Activated effector memory CD4-positive, alpha-beta T cell treated with anti-CD3 and anti-CD28 coated beads, Interleukin-2, amount 50 U/mL, for 16 hours (primary cell): ENCODE measurements at regions not wholly inside any gene's neighbourhood (a gene's known extent, or its start where the extent isn't known, plus 50 kb on each side); places are given as distances from the start of the nearest gene placed in this dataset.
"Not testable (repeated sequence)": the region's sequence is repeated elsewhere in the genome, so short reads cannot be mapped to it uniquely, and the experiment has no call there.

Experiments
- DNase-seq: peaks from one replicate; pipeline ENCODE4 v3.0.0-alpha.2; 2020

GRCh38 chrX:78603908-78604307, 55.2 kb downstream of the RTL3 start:
- no peak for DNase-seq

- DNase-seq = no peak
Measured at GRCh38 chrX:78595901-78596502, 63.1 kb downstream of the RTL3 start.

- no peak for DNase-seq
Measured at GRCh38 chrX:78593701-78594100, 65.4 kb downstream of the RTL3 start.

- DNase-seq = no peak
Measured at GRCh38 chrX:78592030-78592429, 67.1 kb downstream of the RTL3 start.

- DNase-seq = no peak
Measured at GRCh38 chrX:78574306-78574705, 84.8 kb downstream of the RTL3 start.

GRCh38 chrX:78573630-78574029, 85.5 kb downstream of the RTL3 start:
- no peak for DNase-seq

GRCh38 chrX:78571849-78572248, 87.3 kb downstream of the RTL3 start:
- DNase-seq = no peak

- no peak for DNase-seq
Measured at GRCh38 chrX:78555401-78555980, 103.6 kb downstream of the RTL3 start.

GRCh38 chrX:78552628-78553027, 106.5 kb downstream of the RTL3 start:
- DNase-seq = not testable (repeated sequence)

GRCh38 chrX:78548012-78548411, 111.1 kb downstream of the RTL3 start:
- no peak for DNase-seq

GRCh38 chrX:78545233-78545632, 113.9 kb downstream of the RTL3 start:
- no peak for DNase-seq

GRCh38 chrX:78543281-78543680, 115.8 kb downstream of the RTL3 start:
- no peak for DNase-seq

- DNase-seq = no peak
Measured at GRCh38 chrX:78540171-78540570, 119.0 kb downstream of the RTL3 start.

- DNase-seq = no peak
Measured at GRCh38 chrX:78534221-78534620, 124.9 kb downstream of the RTL3 start.

GRCh38 chrX:78532363-78532762, 126.8 kb downstream of the RTL3 start:
- no peak for DNase-seq

- DNase-seq = no peak
Measured at GRCh38 chrX:78527818-78528217, 131.3 kb downstream of the RTL3 start.

- DNase-seq = peak; percentile 65
Measured at GRCh38 chrX:78527263-78527662, 131.9 kb downstream of the RTL3 start.

- no peak for DNase-seq
Measured at GRCh38 chrX:78522601-78523000, 136.5 kb downstream of the RTL3 start.

- DNase-seq = peak; percentile 81
Measured at GRCh38 chrX:78517124-78517523, 142.0 kb downstream of the RTL3 start.

- DNase-seq = no peak
Measured at GRCh38 chrX:78514852-78515251, 144.3 kb downstream of the RTL3 start.

GRCh38 chrX:78513971-78514738, 145.0 kb downstream of the RTL3 start:
- DNase-seq = no peak

- DNase-seq = no peak
Measured at GRCh38 chrX:78506248-78506647, 152.9 kb downstream of the RTL3 start.

- DNase-seq = no peak
Measured at GRCh38 chrX:78496483-78496882, 162.6 kb downstream of the RTL3 start.

GRCh38 chrX:78493180-78493579, 165.8 kb upstream of the CYSLTR1 start:
- DNase-seq = no peak
